ENCODE measurements at regions not wholly inside any gene's neighbourhood (a gene's known extent, or its start where the extent isn't known, plus 50 kb on each side); places are given as distances from the start of the nearest gene placed in this dataset.

DNA sequence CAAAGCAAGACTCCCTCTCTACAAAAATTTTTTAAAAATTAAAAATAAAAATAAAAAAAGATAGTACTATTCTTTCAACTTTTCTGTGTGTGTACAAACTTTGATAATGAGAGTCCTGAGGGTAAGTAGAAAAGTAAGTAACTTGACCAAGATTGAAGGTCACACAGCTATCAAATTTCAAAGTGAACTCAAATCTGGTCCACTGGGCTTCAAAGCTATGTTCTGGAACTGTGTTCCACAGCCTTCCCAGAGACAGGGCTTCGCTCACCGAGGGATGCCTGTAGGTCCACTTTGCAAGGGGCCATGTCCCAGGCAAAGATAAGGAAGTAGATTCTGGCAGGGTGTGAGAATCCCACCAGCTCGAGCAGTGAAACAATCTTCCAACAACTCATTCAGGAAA, 56.3 kb upstream of the TNRC6A start:
- TF ChIP-seq, protein P1, sequence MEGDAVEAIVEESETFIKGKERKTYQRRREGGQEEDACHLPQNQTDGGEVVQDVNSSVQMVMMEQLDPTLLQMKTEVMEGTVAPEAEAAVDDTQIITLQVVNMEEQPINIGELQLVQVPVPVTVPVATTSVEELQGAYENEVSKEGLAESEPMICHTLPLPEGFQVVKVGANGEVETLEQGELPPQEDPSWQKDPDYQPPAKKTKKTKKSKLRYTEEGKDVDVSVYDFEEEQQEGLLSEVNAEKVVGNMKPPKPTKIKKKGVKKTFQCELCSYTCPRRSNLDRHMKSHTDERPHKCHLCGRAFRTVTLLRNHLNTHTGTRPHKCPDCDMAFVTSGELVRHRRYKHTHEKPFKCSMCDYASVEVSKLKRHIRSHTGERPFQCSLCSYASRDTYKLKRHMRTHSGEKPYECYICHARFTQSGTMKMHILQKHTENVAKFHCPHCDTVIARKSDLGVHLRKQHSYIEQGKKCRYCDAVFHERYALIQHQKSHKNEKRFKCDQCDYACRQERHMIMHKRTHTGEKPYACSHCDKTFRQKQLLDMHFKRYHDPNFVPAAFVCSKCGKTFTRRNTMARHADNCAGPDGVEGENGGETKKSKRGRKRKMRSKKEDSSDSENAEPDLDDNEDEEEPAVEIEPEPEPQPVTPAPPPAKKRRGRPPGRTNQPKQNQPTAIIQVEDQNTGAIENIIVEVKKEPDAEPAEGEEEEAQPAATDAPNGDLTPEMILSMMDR (IDR thresholded peaks at IDR 0.05): no peak
- TF ChIP-seq POLR2A (IDR thresholded peaks at IDR 0.05): no peak
- TF ChIP-seq POLR2AphosphoS5 (IDR thresholded peaks at IDR 0.05): no peak
- no peak for TF ChIP-seq EP300 (IDR thresholded peaks at IDR 0.05; ENCODE audit: low read depth)
